Ovary (tissue), 3 donors: ENCODE measurements at regions not wholly inside any gene's neighbourhood (a gene's known extent, or its start where the extent isn't known, plus 50 kb on each side); places are given as distances from the start of the nearest gene placed in this dataset.

Experiments
- EP300 ChIP-seq: sonication (generic); formaldehyde crosslinking; IDR thresholded peaks from one replicate; pipeline ENCODE4 v1.6.1; 2017; ENCODE audit warnings: antibody characterized with exemption
- POLR2A ChIP-seq: fragments of 450-650 bp; IDR thresholded peaks from one replicate; pipeline ENCODE4 v1.6.1; 2017; ENCODE audit warnings: antibody characterized with exemption, mild to moderate bottlenecking, moderate library complexity
- TF ChIP-seq, protein P1 (sequence below), 3 donors: fragments of 450-650 bp in 2 of 3; fragments of 200-600 bp in 1 of 3; IDR thresholded peaks; one replicate each; pipeline versions ENCODE4 v1.5.1 to v1.8.0; 2016 to 2022; ENCODE audit warnings: antibody characterized with exemption in 3 of 3, mild to moderate bottlenecking in 1 of 3
- donor health status: DM: no; HTN: no; CAD: no.

DNA sequence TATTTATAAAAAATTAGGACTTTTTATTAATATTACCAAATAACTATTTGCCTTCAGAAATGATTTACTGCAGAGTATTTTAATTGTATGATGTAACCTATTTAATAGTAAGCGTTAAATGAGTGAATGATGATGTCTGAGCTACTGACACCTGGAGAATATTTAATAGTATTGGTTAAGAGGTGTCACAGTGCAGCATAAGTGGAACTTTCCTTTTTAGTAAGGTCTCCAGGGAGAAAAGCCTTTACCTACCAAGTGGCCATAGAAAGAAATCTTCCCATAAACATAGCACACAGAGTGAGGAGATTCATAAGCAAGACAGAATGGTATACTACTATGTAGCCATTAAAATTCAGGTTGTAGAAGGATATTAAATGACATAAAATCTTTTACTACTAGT lies 441.7 kb downstream of the TBL1XR1 start:
- TF ChIP-seq POLR2A (no peak), EP300 (no peak)
- TF ChIP-seq, protein P1, sequence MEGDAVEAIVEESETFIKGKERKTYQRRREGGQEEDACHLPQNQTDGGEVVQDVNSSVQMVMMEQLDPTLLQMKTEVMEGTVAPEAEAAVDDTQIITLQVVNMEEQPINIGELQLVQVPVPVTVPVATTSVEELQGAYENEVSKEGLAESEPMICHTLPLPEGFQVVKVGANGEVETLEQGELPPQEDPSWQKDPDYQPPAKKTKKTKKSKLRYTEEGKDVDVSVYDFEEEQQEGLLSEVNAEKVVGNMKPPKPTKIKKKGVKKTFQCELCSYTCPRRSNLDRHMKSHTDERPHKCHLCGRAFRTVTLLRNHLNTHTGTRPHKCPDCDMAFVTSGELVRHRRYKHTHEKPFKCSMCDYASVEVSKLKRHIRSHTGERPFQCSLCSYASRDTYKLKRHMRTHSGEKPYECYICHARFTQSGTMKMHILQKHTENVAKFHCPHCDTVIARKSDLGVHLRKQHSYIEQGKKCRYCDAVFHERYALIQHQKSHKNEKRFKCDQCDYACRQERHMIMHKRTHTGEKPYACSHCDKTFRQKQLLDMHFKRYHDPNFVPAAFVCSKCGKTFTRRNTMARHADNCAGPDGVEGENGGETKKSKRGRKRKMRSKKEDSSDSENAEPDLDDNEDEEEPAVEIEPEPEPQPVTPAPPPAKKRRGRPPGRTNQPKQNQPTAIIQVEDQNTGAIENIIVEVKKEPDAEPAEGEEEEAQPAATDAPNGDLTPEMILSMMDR (IDR thresholded peaks at IDR 0.05), result no peak
